Putamen (tissue), 1 donor: ENCODE measurements at regions not wholly inside any gene's neighbourhood (a gene's known extent, or its start where the extent isn't known, plus 50 kb on each side); places are given as distances from the start of the nearest gene placed in this dataset.
A peak's percentile ranks its signal among the peaks of the same experiment; 100 is the strongest.
"Not testable (repeated sequence)": the region's sequence is repeated elsewhere in the genome, so short reads cannot be mapped to it uniquely, and the experiment has no call there.

Source experiments
- DNase-seq: peaks from one replicate; pipeline ENCODE4 v3.0.0-alpha.2; 2016; ENCODE audit warnings: low spot score

- DNase-seq: no peak
These were observed 230.1 kb upstream of the DDI1 start for GRCh38 chr11:103806130-103806895.

GRCh38 chr11:103807806-103808205 is 228.6 kb upstream of the DDI1 start:
- peak; percentile 14 for DNase-seq

GRCh38 chr11:103808252-103808651 is 228.2 kb upstream of the DDI1 start:
- DNase-seq: no peak

GRCh38 chr11:103811870-103812455 is 224.5 kb upstream of the DDI1 start:
- no peak for DNase-seq

- no peak for DNase-seq
These were observed 223.8 kb upstream of the DDI1 start for GRCh38 chr11:103812680-103813079.

GRCh38 chr11:103820345-103820744 is 216.1 kb upstream of the DDI1 start:
- DNase-seq: not testable (repeated sequence)

- DNase-seq: no peak
These were observed 212.3 kb upstream of the DDI1 start for GRCh38 chr11:103824116-103824515.

- no peak for DNase-seq
These were observed 211.0 kb upstream of the DDI1 start for GRCh38 chr11:103825469-103825868.

GRCh38 chr11:103826856-103827255 is 209.6 kb upstream of the DDI1 start:
- no peak for DNase-seq

- DNase-seq: no peak
These were observed 206.8 kb upstream of the DDI1 start for GRCh38 chr11:103829596-103829995.

- no peak for DNase-seq
These were observed 206.2 kb upstream of the DDI1 start for GRCh38 chr11:103830205-103830604.

GRCh38 chr11:103832762-103833161 is 203.7 kb upstream of the DDI1 start:
- DNase-seq: no peak

GRCh38 chr11:103842191-103842590 is 194.2 kb upstream of the DDI1 start:
- DNase-seq: no peak

GRCh38 chr11:103842795-103843194 is 193.6 kb upstream of the DDI1 start:
- no peak for DNase-seq

GRCh38 chr11:103844327-103845215 is 191.9 kb upstream of the DDI1 start:
- DNase-seq: no peak

GRCh38 chr11:103845331-103845730 is 191.1 kb upstream of the DDI1 start:
- no peak for DNase-seq

GRCh38 chr11:103848686-103849085 is 187.8 kb upstream of the DDI1 start:
- no peak for DNase-seq

GRCh38 chr11:103849366-103849765 is 187.1 kb upstream of the DDI1 start:
- no peak for DNase-seq

- no peak for DNase-seq
These were observed 185.8 kb upstream of the DDI1 start for GRCh38 chr11:103850419-103851165.

GRCh38 chr11:103851166-103851651 is 185.2 kb upstream of the DDI1 start:
- no peak for DNase-seq
